SK-N-SH treated with all-trans-retinoic acid at 6 μM for 48 hours (cell line): ENCODE measurements at regions not wholly inside any gene's neighbourhood (a gene's known extent, or its start where the extent isn't known, plus 50 kb on each side); places are given as distances from the start of the nearest gene placed in this dataset.

Experiments used
- ATAC-seq: fragments of 200-7000 bp; cut with Tn5 transposase; 3 replicates; pipeline ENCODE4 v1.9.1; 2020; ENCODE audit warnings: mild to moderate bottlenecking, moderate library complexity
- BACH2 ChIP-seq: fragments of 250-450 bp; sonication (Bioruptor Pico); IDR thresholded peaks from 2 replicates; pipeline ENCODE4 v1.9.0; 2021; ENCODE audit warnings: mild to moderate bottlenecking, borderline replicate concordance
- CSDC2 ChIP-seq: fragments of 250-450 bp; sonication (Bioruptor Pico); IDR thresholded peaks from 2 replicates; pipeline ENCODE4 v1.5.0; 2020; ENCODE audit warnings: mild to moderate bottlenecking, moderate library complexity
- CSRNP3 ChIP-seq: fragments of 250-450 bp; sonication (Bioruptor Pico); IDR thresholded peaks from 2 replicates; pipeline ENCODE4 v1.5.1; 2021; ENCODE audit warnings: mild to moderate bottlenecking, moderate library complexity
- ESRRG ChIP-seq: fragments of 250-450 bp; sonication (Bioruptor Pico); IDR thresholded peaks from 2 replicates; pipeline ENCODE4 v1.6.1; 2021; ENCODE audit warnings: mild to moderate bottlenecking
- GLIS3 ChIP-seq: fragments of 250-450 bp; sonication (Bioruptor Pico); IDR thresholded peaks from 2 replicates; pipeline ENCODE4 v1.5.0; 2020; ENCODE audit warnings: mild to moderate bottlenecking, moderate library complexity
- ISL1 ChIP-seq: fragments of 250-450 bp; sonication (Bioruptor Pico); IDR thresholded peaks from 2 replicates; pipeline ENCODE4 v2.1.2; 2022; ENCODE audit warnings: mild to moderate bottlenecking, moderate library complexity
- OSR1 ChIP-seq: fragments of 250-450 bp; sonication (Bioruptor Pico); IDR thresholded peaks from 2 replicates; pipeline ENCODE4 v1.8.0; 2022; ENCODE audit warnings: moderate library complexity, mild to moderate bottlenecking, inconsistent platforms
- PATZ1 ChIP-seq: fragments of 250-450 bp; sonication (Bioruptor Pico); IDR thresholded peaks from 2 replicates; pipeline ENCODE4 v1.8.0; 2020; ENCODE audit warnings: mild to moderate bottlenecking, moderate library complexity, borderline replicate concordance
- POU6F1 ChIP-seq: fragments of 250-450 bp; sonication (Bioruptor Pico); IDR thresholded peaks from 2 replicates; pipeline ENCODE4 v1.8.0; 2021; ENCODE audit warnings: low read depth, mild to moderate bottlenecking, moderate library complexity, borderline replicate concordance
- PPARA ChIP-seq: fragments of 250-450 bp; sonication (Bioruptor Pico); IDR thresholded peaks from 2 replicates; pipeline ENCODE4 v1.5.0; 2020; ENCODE audit warnings: mild to moderate bottlenecking, borderline replicate concordance
- RARB ChIP-seq: fragments of 250-450 bp; sonication (Bioruptor Pico); IDR thresholded peaks from 2 replicates; pipeline ENCODE4 v1.8.0; 2021; ENCODE audit warnings: mild to moderate bottlenecking, moderate library complexity
- SNAI2 ChIP-seq: fragments of 250-450 bp; sonication (Bioruptor Pico); IDR thresholded peaks from 2 replicates; pipeline ENCODE4 v1.5.0; 2020; ENCODE audit warnings: mild to moderate bottlenecking, moderate library complexity
- TOX ChIP-seq: fragments of 250-450 bp; sonication (Bioruptor Pico); IDR thresholded peaks from 2 replicates; pipeline ENCODE4 v1.8.0; 2021; ENCODE audit warnings: mild to moderate bottlenecking, moderate library complexity, borderline replicate concordance
- TSHZ2 ChIP-seq: fragments of 250-450 bp; sonication (Bioruptor Pico); IDR thresholded peaks from 2 replicates; pipeline ENCODE4 v1.5.0; 2020; ENCODE audit warnings: mild to moderate bottlenecking, moderate library complexity
- ZNF565 ChIP-seq: fragments of 450-650 bp; formaldehyde crosslinking; conservative IDR thresholded peaks from 2 replicates; pipeline ENCODE4 v1.5.0; 2020; ENCODE audit warnings: low read depth, mild to moderate bottlenecking, moderate library complexity
- ZNF8 ChIP-seq: fragments of 450-650 bp; formaldehyde crosslinking; IDR thresholded peaks from 2 replicates; pipeline ENCODE4 v1.5.0; 2020; ENCODE audit warnings: mild to moderate bottlenecking, moderate library complexity

GRCh38 chr2:180647621-180648020 lies 332.8 kb upstream of the UBE2E3 start (continued):
- TF ChIP-seq CSRNP3 (no peak), ESRRG (CRISPR knock-in tag) (no peak)

GRCh38 chr2:180647221-180647620 lies 333.2 kb upstream of the UBE2E3 start:
- ATAC-seq: no peak
- TF ChIP-seq TSHZ2 (CRISPR knock-in tag) (no peak), CSRNP3 (no peak), ISL1 (CRISPR knock-in tag) (no peak), RARB (CRISPR knock-in tag) (no peak), GLIS3 (CRISPR knock-in tag) (no peak), SNAI2 (CRISPR knock-in tag) (no peak), OSR1 (CRISPR knock-in tag) (no peak), POU6F1 (CRISPR knock-in tag) (no peak)

- TF ChIP-seq TOX (CRISPR knock-in tag) (no peak), CSRNP3 (no peak), CSDC2 (no peak), ZNF565 (CRISPR knock-in tag) (no peak), ZNF8 (no peak), TSHZ2 (CRISPR knock-in tag) (no peak), BACH2 (CRISPR knock-in tag) (no peak), PATZ1 (CRISPR knock-in tag) (no peak), POU6F1 (CRISPR knock-in tag) (no peak), GLIS3 (CRISPR knock-in tag) (no peak), PPARA (CRISPR knock-in tag) (no peak)
- TF ChIP-seq, all 23 proteins: peak for 0
- ATAC-seq: no peak
These were observed 333.6 kb upstream of the UBE2E3 start for GRCh38 chr2:180646756-180647155.
